Loucy (cell line): ENCODE measurements at regions not wholly inside any gene's neighbourhood (a gene's known extent, or its start where the extent isn't known, plus 50 kb on each side); places are given as distances from the start of the nearest gene placed in this dataset.

Source experiments
- H2AFZ ChIP-seq: fragments of 200-600 bp; sonication (generic); 2 replicates; pipeline ENCODE4 v1.6.0; 2016; ENCODE audit warnings: antibody characterized with exemption, mild to moderate bottlenecking, low read length, moderate library complexity
- H3F3A ChIP-seq: fragments of 200-600 bp; 2 replicates; pipeline ENCODE4 v1.6.0; 2016; ENCODE audit warnings: antibody characterized with exemption, low read depth, mild to moderate bottlenecking
- H3K27me3 ChIP-seq: fragments of 200-600 bp; sonication (generic); 2 replicates; pipeline ENCODE4 v1.6.1; 2014; ENCODE audit warnings: low read length, mild to moderate bottlenecking; ENCODE audit not compliant: insufficient read depth, poor library complexity, severe bottlenecking
- H3K36me3 ChIP-seq: fragments of 200-600 bp; sonication (generic); 2 replicates; pipeline ENCODE4 v1.6.1; 2016; ENCODE audit warnings: low read length; ENCODE audit not compliant: insufficient read depth
- H3K4me1 ChIP-seq: fragments of 200-600 bp; sonication (generic); 2 replicates; pipeline ENCODE4 v1.5.1; 2014; ENCODE audit warnings: low read length, mild to moderate bottlenecking; ENCODE audit not compliant: insufficient read depth, poor library complexity, severe bottlenecking
- H3K4me2 ChIP-seq: fragments of 200-600 bp; sonication (generic); 2 replicates; pipeline ENCODE4 v1.6.0; 2014; ENCODE audit warnings: antibody characterized with exemption, low read length, low read depth, mild to moderate bottlenecking; ENCODE audit not compliant: poor library complexity, severe bottlenecking
- H3K4me3 ChIP-seq: fragments of 200-600 bp; sonication (generic); 2 replicates; pipeline ENCODE4 v1.5.1; 2014; ENCODE audit warnings: low read length, mild to moderate bottlenecking, mixed read lengths; ENCODE audit not compliant: poor library complexity, severe bottlenecking
- H3K79me2 ChIP-seq: fragments of 200-600 bp; sonication (generic); 2 replicates; pipeline ENCODE4 v1.6.1; 2014; ENCODE audit warnings: low read length; ENCODE audit not compliant: insufficient read depth
- H3K9ac ChIP-seq: fragments of 200-600 bp; sonication (generic); 2 replicates; pipeline ENCODE4 v1.6.0; 2014; ENCODE audit warnings: mild to moderate bottlenecking, low read depth, low read length, moderate library complexity; ENCODE audit not compliant: poor library complexity, severe bottlenecking
- H3K9me2 ChIP-seq: fragments of 200-600 bp; sonication (generic); replicated peaks from 2 replicates; pipeline ENCODE4 v1.6.1; 2016; ENCODE audit warnings: low read depth, low read length, mixed read lengths
- H3K9me3 ChIP-seq: fragments of 200-600 bp; sonication (generic); 2 replicates; pipeline ENCODE4 v1.6.1; 2014; ENCODE audit warnings: mild to moderate bottlenecking, antibody characterized with exemption, low read length, low read depth; ENCODE audit not compliant: insufficient read depth
- H4K20me1 ChIP-seq: fragments of 200-600 bp; sonication (generic); 2 replicates; pipeline ENCODE4 v1.6.0; 2014; ENCODE audit warnings: antibody characterized with exemption, low read length, mild to moderate bottlenecking; ENCODE audit not compliant: insufficient read depth, poor library complexity, severe bottlenecking
- CTCF ChIP-seq: fragments of 200-600 bp; sonication (generic); conservative IDR thresholded peaks from 2 replicates; pipeline ENCODE4 v1.5.1; 2014; ENCODE audit warnings: mild to moderate bottlenecking, antibody characterized with exemption, low read length
- EZH2phosphoT487 ChIP-seq: fragments of 200-600 bp; IDR thresholded peaks from 2 replicates; pipeline ENCODE4 v1.6.1; 2018; ENCODE audit warnings: antibody characterized with exemption, mild to moderate bottlenecking, moderate library complexity, borderline replicate concordance

- no peak overlapping the region for H2AFZ ChIP-seq
- H4K20me1 ChIP-seq: no peaks in the 10 kb centered on the region
- no peaks in the 10 kb centered on the region for H3F3A ChIP-seq
- H3K9me3 ChIP-seq: no peaks in the 10 kb centered on the region; the same call in 1 of the 2 replicates
- no peaks in the 10 kb centered on the region for H3K36me3 ChIP-seq
- H3K4me1 ChIP-seq: no peaks in the 10 kb centered on the region
- no peak overlapping the region for H3K4me3 ChIP-seq
- no peaks in the 10 kb centered on the region for H3K79me2 ChIP-seq
- no peaks in the 10 kb centered on the region for H3K9me2 ChIP-seq
- no peaks in the 10 kb centered on the region for H3K27me3 ChIP-seq
- no peak overlapping the region for H3K4me2 ChIP-seq
- no peak overlapping the region for H3K9ac ChIP-seq
- no peak for TF ChIP-seq CTCF
These were observed 431.2 kb upstream of the ADAMTS9 start for GRCh38 chr3:65118912-65119499.

- no peak overlapping the region for H3K4me2 ChIP-seq
- no peak overlapping the region for H2AFZ ChIP-seq
- H3K36me3 ChIP-seq: no peaks in the 10 kb centered on the region
- H3K4me1 ChIP-seq: no peaks in the 10 kb centered on the region
- no peaks in the 10 kb centered on the region for H4K20me1 ChIP-seq
- H3K79me2 ChIP-seq: no peaks in the 10 kb centered on the region
- TF ChIP-seq CTCF (no peak), EZH2phosphoT487 (no peak)
- H3F3A ChIP-seq: no peaks in the 10 kb centered on the region
- H3K27me3 ChIP-seq: no peaks in the 10 kb centered on the region
- H3K9ac ChIP-seq: no peak overlapping the region
- no peak overlapping the region for H3K4me3 ChIP-seq
- no peaks in the 10 kb centered on the region; the same call in 1 of the 2 replicates for H3K9me3 ChIP-seq
- no peaks in the 10 kb centered on the region for H3K9me2 ChIP-seq
These were observed 426.2 kb upstream of the ADAMTS9 start for GRCh38 chr3:65114041-65114440.

- H3K4me3 ChIP-seq: no peak overlapping the region
- no peak overlapping the region for H3K4me2 ChIP-seq
- H3F3A ChIP-seq: no peaks in the 10 kb centered on the region
- H3K27me3 ChIP-seq: no peaks in the 10 kb centered on the region
- H2AFZ ChIP-seq: no peak overlapping the region
- no peaks in the 10 kb centered on the region for H4K20me1 ChIP-seq
- H3K9me2 ChIP-seq: no peaks in the 10 kb centered on the region
- H3K9ac ChIP-seq: no peak overlapping the region
- TF ChIP-seq EZH2phosphoT487 (no peak), CTCF (no peak)
- H3K4me1 ChIP-seq: no peaks in the 10 kb centered on the region
- H3K9me3 ChIP-seq: no peaks in the 10 kb centered on the region
- no peaks in the 10 kb centered on the region for H3K36me3 ChIP-seq
- H3K79me2 ChIP-seq: no peaks in the 10 kb centered on the region
These were observed 425.0 kb upstream of the ADAMTS9 start for GRCh38 chr3:65112751-65113300.
